Body of pancreas (tissue), 4 donors: ENCODE measurements at regions not wholly inside any gene's neighbourhood (a gene's known extent, or its start where the extent isn't known, plus 50 kb on each side); places are given as distances from the start of the nearest gene placed in this dataset.

ENCODE experiments used
- ATAC-seq: fragments of 150-250 bp; one replicate; pipeline ENCODE4 v1.9.1; 2016
- DNase-seq, 4 donors: peaks; one replicate each; pipeline ENCODE4 v3.0.0-alpha.2; 2019
- H3K27ac ChIP-seq, 4 donors: fragments of 200-600 bp; sonication (generic); 1 replicate in 3 of 4; 2 replicates in 1 of 4; pipeline versions ENCODE4 v1.5.1 to v1.6.1; 2016 to 2019; ENCODE audit warnings: mild to moderate bottlenecking in 1 of 4, mixed read lengths in 1 of 4, moderate library complexity in 1 of 4
- H3K27me3 ChIP-seq, 2 donors: fragments of 200-600 bp; sonication (generic); one replicate each; pipeline ENCODE4 v1.6.0; 2016; ENCODE audit warnings: mild to moderate bottlenecking in 1 of 2
- H3K36me3 ChIP-seq, 2 donors: fragments of 200-600 bp; sonication (generic); replicated peaks in 1 of 2; 2 replicates each; pipeline ENCODE4 v1.5.1; 2016; ENCODE audit warnings: low read depth in 2 of 2; ENCODE audit not compliant: insufficient read depth in 1 of 2
- H3K4me1 ChIP-seq: fragments of 200-600 bp; sonication (generic); one replicate; pipeline ENCODE4 v1.6.0; 2016
- H3K4me3 ChIP-seq, 2 donors: fragments of 200-600 bp; sonication (generic); 1 replicate in 1 of 2; 2 replicates in 1 of 2; pipeline ENCODE4 v1.5.1; 2016 to 2019
- H3K9me3 ChIP-seq, 3 donors: fragments of 200-600 bp; sonication (generic); 1 replicate in 2 of 3; 2 replicates in 1 of 3; pipeline ENCODE4 v1.5.1; 2016
- POLR2A ChIP-seq, 3 donors: fragments of 450-650 bp; IDR thresholded peaks; one replicate each; pipeline ENCODE4 v1.6.1; 2016; ENCODE audit warnings: antibody characterized with exemption in 3 of 3, mild to moderate bottlenecking in 2 of 3
- WGBS, 2 donors: methylation state at CpG; one replicate each; pipeline ENCODE4 v1.1.5; 2017; 5-methylcytosine and 5-hydroxymethylcytosine counted together
- intact Hi-C: fragments of 100-400 bp; cut with DNase I; formaldehyde crosslinking; loops from one replicate; pipeline ENCODE4 v1.15.1; 2023
- TF ChIP-seq, protein P1 (sequence below), 7 experiments: fragments of 450-650 bp in 4 of 7; fragments of 200-600 bp in 3 of 7; sonication (generic) in 3 of 7; IDR thresholded peaks; one replicate each; pipeline ENCODE4 v1.5.1; 2016 to 2019; ENCODE audit warnings: antibody characterized with exemption in 7 of 7

DNA sequence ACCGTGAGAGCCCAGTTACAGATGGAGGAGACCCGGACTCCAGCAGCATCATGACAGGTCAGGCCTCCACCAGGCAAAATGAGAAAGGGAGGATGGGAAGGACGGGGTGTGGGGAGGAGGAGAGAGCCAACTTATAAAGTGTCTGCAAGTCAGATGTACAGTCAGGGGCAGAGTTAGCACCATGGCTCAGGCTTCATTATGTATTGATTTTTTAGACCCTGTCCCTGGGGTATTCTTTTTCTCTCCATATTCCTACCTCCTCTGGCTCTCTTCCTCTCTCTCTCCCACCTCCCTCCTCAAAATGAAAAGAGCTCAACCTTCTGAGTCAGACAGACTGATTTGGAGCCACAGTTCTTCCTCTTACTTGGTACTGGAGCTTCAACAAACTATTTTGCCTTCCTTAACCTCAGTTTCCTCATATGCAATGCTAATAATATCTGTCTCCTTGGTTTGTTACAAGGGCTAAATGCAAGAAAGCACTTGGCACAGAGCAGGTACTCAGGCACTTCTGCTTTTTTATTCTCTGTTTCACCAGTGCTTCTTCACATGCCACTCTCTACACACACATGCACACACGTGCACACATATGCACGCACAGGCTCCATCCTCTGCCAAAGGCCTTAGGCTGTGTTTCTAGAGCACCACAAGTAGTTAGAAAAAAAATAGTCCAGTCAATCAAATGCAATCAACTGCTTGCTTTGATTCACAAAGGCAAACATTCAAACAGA lies 92.3 kb upstream of the PKDCC start:
- Histone ChIP-seq H3K27ac (no peak overlapping the region), H3K9me3 (no peaks in the 10 kb centered on the region), H3K27me3 (no peaks in the 10 kb centered on the region), H3K4me1 (peaks cover 10% of the 10 kb centered on the region), H3K36me3 (no peaks in the 10 kb centered on the region), H3K4me3 (no peak overlapping the region)
- WGBS, 2 donors = 73 to 84% methylated on average over 5 of the region's 5 CpGs
- intact Hi-C loops = no loop called here
- no peak for DNase-seq
- ATAC-seq = no peak
- no peak for TF ChIP-seq POLR2A (IDR thresholded peaks at IDR 0.05)
- TF ChIP-seq, protein P1, sequence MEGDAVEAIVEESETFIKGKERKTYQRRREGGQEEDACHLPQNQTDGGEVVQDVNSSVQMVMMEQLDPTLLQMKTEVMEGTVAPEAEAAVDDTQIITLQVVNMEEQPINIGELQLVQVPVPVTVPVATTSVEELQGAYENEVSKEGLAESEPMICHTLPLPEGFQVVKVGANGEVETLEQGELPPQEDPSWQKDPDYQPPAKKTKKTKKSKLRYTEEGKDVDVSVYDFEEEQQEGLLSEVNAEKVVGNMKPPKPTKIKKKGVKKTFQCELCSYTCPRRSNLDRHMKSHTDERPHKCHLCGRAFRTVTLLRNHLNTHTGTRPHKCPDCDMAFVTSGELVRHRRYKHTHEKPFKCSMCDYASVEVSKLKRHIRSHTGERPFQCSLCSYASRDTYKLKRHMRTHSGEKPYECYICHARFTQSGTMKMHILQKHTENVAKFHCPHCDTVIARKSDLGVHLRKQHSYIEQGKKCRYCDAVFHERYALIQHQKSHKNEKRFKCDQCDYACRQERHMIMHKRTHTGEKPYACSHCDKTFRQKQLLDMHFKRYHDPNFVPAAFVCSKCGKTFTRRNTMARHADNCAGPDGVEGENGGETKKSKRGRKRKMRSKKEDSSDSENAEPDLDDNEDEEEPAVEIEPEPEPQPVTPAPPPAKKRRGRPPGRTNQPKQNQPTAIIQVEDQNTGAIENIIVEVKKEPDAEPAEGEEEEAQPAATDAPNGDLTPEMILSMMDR (IDR thresholded peaks at IDR 0.05) = no peak

DNA sequence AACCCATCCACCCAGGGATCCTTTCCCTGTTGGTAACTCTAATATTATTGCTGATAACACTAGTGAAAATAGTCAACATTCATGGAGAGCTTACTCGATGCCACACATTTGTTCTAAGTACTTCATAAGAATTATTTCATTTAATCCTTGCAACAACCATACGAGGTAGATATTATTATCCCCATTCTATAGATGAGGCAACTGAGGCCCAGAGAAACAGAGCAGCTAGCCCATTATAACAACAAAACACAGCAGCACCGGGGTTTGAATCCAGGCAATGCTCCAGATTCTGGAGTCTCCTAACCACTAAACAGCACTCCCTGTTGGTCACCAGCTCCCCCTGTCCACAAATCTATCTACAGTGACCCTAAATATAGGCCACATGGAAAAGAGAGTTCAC lies 90.4 kb upstream of the PKDCC start:
- H3K4me3 ChIP-seq = no peak overlapping the region
- TF ChIP-seq, protein P1 (IDR thresholded peaks at IDR 0.05) = no peak
- TF ChIP-seq POLR2A (IDR thresholded peaks at IDR 0.05) = no peak
- WGBS, 2 donors = 77 to 81% methylated on average over 3 of the region's 3 CpGs
- H3K27me3 ChIP-seq = no peaks in the 10 kb centered on the region
- no peak overlapping the region for H3K27ac ChIP-seq
- peaks cover 10% of the 10 kb centered on the region for H3K4me1 ChIP-seq
- H3K36me3 ChIP-seq = no peaks in the 10 kb centered on the region
- intact Hi-C loops = no loop called here
- DNase-seq (no peak), ATAC-seq (no peak)
- H3K9me3 ChIP-seq = no peaks in the 10 kb centered on the region

DNA sequence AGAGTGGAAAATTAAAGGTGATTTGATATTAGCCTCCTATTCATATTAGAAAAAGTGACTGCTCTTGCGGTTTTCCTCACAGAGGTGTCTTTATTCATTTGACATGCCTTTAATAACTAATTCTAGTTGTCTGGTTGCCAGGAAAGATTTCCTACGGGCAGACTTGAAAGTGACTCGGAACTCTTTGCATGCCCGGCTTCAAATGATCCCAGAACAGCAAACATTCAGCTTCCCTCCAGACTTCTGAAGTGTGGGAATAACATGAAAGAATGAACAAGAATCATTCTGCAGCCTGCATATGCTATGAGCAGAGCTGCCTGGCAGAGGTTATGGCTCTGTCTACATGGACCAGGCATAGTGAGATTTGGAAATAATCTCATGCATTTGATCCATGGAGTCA lies 89.6 kb upstream of the PKDCC start:
- no peaks in the 10 kb centered on the region for H3K36me3 ChIP-seq
- ATAC-seq (no peak), DNase-seq (no peak)
- no peak overlapping the region for H3K4me3 ChIP-seq
- intact Hi-C loops = no loop called here
- H3K27me3 ChIP-seq = no peaks in the 10 kb centered on the region
- H3K27ac ChIP-seq = no peak overlapping the region
- H3K4me1 ChIP-seq = peaks cover 10% of the 10 kb centered on the region
- TF ChIP-seq, protein P1 (IDR thresholded peaks at IDR 0.05) = no peak
- no peaks in the 10 kb centered on the region for H3K9me3 ChIP-seq
- WGBS, 2 donors = 27 to 39% methylated on average over 4 of the region's 4 CpGs

DNA sequence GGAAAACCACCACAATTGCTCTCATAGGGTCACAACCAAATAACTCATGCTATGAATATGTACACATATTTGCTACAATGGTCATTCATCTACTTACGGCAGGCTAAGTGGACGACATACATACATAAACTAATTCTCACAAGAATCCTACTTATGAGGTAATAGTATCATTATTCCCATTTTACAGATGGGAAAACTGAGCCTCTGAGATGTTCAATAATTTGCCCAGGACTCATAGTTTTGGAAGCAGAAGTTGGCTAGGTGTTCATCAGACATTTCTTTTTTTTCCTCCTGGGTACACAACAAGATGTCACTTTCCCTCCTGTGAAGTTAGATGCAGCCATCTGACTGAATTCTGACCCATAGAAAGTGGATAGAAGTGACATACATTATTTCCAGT lies 89.0 kb upstream of the PKDCC start:
- Histone ChIP-seq H3K36me3 (no peaks in the 10 kb centered on the region), H3K4me3 (no peak overlapping the region), H3K27ac (no peak overlapping the region), H3K9me3 (no peaks in the 10 kb centered on the region), H3K27me3 (no peaks in the 10 kb centered on the region), H3K4me1 (peaks cover 13% of the 10 kb centered on the region)
- DNase-seq (no peak), ATAC-seq (no peak)
- TF ChIP-seq, protein P1 (IDR thresholded peaks at IDR 0.05) = no peak
- no peak for TF ChIP-seq POLR2A (IDR thresholded peaks at IDR 0.05)
- intact Hi-C loops = no loop called here
- 83 to 86% methylated on average over 2 of the region's 2 CpGs for whole genome bisulfite sequencing, 2 donors

DNA sequence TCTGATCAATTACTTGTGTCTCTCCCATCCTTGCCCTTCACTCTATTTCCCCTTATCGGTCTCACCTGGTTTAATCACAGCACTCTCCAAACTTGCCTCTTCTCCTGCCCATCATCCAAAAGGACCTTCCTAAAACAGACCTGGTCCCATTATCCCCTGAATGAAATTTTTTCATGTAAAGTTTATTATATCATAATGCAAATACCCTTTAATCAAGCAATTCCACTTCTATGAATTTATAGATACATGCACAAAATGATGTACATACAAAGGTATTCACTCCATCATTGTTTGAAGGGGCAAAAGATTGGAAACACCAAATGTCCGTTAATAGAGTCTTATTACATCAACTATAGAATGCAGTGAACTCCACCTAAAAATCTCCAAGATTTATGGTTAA lies 88.1 kb upstream of the PKDCC start:
- intact Hi-C loops = no loop called here
- H3K9me3 ChIP-seq = no peaks in the 10 kb centered on the region
- 85 to 90% methylated on average over 2 of the region's 2 CpGs for WGBS, 2 donors
- peaks cover 21% of the 10 kb centered on the region for H3K4me1 ChIP-seq
- H3K27ac ChIP-seq = no peak overlapping the region
- no peaks in the 10 kb centered on the region for H3K27me3 ChIP-seq
- no peak for ATAC-seq
- H3K36me3 ChIP-seq = no peaks in the 10 kb centered on the region
- no peak overlapping the region for H3K4me3 ChIP-seq
- no peak for DNase-seq
- TF ChIP-seq, protein P1 (IDR thresholded peaks at IDR 0.05) = no peak
- TF ChIP-seq POLR2A (IDR thresholded peaks at IDR 0.05) = no peak
